ENCODE measurements at regions not wholly inside any gene's neighbourhood (a gene's known extent, or its start where the extent isn't known, plus 50 kb on each side); places are given as distances from the start of the nearest gene placed in this dataset.

- no peak for TF ChIP-seq CTCF (IDR thresholded peaks at IDR 0.05)
- no peaks in the 10 kb centered on the region for H3K27me3 ChIP-seq
- H3K27ac ChIP-seq = no peak overlapping the region
- intact Hi-C loops (cut with DNase I) = no loop called here
- H3K4me1 ChIP-seq = no peaks in the 10 kb centered on the region
- no peak for DNase-seq
- H3K9me3 ChIP-seq = no peaks in the 10 kb centered on the region
- H3K36me3 ChIP-seq = no peaks in the 10 kb centered on the region
- no peak for ATAC-seq
- no peak overlapping the region for H3K4me3 ChIP-seq
Measured at GRCh38 chr13:99724633-99725517, 223.6 kb downstream of the TM9SF2 start.

- Histone ChIP-seq H3K36me3 (no peaks in the 10 kb centered on the region), H3K27ac (no peak overlapping the region)
- TF ChIP-seq CTCF (IDR thresholded peaks at IDR 0.05) = no peak
Measured at GRCh38 chr13:99723878-99724277, 222.6 kb downstream of the TM9SF2 start.

DNA sequence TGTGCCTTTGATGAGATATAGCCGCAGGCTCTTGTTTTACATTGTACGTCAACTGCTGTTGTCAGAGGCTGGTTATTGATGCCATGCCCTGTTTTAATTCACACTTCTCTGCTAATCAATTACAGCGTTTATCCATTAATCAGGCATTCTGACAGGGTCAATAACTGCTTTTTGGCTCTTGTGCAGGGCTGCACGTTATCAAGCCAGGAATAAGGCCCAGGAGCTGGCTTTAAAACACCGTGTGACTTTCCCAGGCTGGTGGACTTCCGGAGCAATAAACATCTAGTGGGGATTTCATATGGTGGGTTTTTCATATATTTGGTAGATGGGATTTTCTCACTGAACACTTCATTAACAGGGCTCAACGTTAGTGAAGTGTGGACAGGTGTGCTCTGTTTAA is 221.7 kb downstream of the TM9SF2 start:
- ATAC-seq = no peak
- Histone ChIP-seq H3K4me3 (no peak overlapping the region), H3K27me3 (no peaks in the 10 kb centered on the region), H3K36me3 (no peaks in the 10 kb centered on the region), H3K4me1 (no peaks in the 10 kb centered on the region), H3K9me3 (no peaks in the 10 kb centered on the region), H3K27ac (no peak overlapping the region)
- intact Hi-C loops (cut with DNase I) = no loop called here
- no peak for DNase-seq
- TF ChIP-seq CTCF (IDR thresholded peaks at IDR 0.05) = no peak

More at GRCh38 chr13:99723878-99724277, 222.6 kb downstream of the TM9SF2 start:
- H3K9me3 ChIP-seq = no peaks in the 10 kb centered on the region
- no peak for DNase-seq
- no peak overlapping the region for H3K4me3 ChIP-seq
- H3K27me3 ChIP-seq = no peaks in the 10 kb centered on the region
- no peaks in the 10 kb centered on the region for H3K4me1 ChIP-seq
- intact Hi-C loops (cut with DNase I) = no loop called here
- no peak for ATAC-seq

- no peak for TF ChIP-seq CTCF (IDR thresholded peaks at IDR 0.05)
- no peak overlapping the region for H3K27ac ChIP-seq
- DNase-seq (no peak), ATAC-seq (no peak)
- no peaks in the 10 kb centered on the region for H3K4me1 ChIP-seq
- no peaks in the 10 kb centered on the region for H3K36me3 ChIP-seq
- intact Hi-C loops (cut with DNase I) = no loop called here
- no peaks in the 10 kb centered on the region for H3K27me3 ChIP-seq
- H3K9me3 ChIP-seq = no peaks in the 10 kb centered on the region
- no peak overlapping the region for H3K4me3 ChIP-seq
Measured at GRCh38 chr13:99722338-99722818, 221.1 kb downstream of the TM9SF2 start.

DNA sequence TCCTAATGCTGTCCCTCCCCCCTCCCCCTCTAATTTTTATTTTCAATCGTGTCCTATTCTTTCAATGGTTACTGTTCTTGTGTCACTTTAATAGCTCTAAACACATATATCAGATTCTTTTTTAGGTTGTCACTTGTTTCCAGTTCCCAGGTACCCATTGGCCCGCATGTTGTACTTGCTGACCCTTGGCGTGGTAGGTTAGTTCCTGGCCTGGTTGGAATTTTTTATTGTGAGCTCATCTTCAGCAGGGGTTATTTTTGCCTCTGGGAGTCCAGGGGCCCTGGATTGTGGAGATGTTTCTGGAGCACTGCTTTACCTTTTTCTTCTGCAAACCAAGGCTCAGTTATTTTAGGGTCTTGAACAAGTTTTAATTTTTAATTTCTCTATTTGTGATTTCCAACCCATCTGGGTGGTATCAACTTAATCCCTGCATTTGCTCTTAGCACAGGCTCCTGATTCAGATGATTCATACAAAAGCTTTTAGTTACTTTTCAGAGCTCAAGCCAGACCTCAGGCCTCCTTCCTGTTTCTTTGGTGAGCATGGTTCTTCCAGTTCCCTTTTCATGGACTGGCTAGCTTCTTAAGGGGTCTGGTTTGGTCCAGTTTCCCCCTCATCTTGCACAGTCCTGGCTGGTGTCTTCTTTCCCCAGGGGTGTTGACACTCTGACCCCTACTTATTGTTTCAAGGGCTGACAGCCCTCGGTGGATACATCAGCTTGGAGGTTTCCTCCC is 220.5 kb downstream of the TM9SF2 start:
- intact Hi-C loops (cut with DNase I) = no loop called here
- no peaks in the 10 kb centered on the region for H3K36me3 ChIP-seq
- H3K4me3 ChIP-seq = no peak overlapping the region
- no peak for DNase-seq
- H3K27me3 ChIP-seq = no peaks in the 10 kb centered on the region
- no peak for TF ChIP-seq CTCF (IDR thresholded peaks at IDR 0.05)
- no peak for ATAC-seq
- no peaks in the 10 kb centered on the region for H3K9me3 ChIP-seq
- no peaks in the 10 kb centered on the region for H3K4me1 ChIP-seq
- H3K27ac ChIP-seq = no peak overlapping the region

Data from left lung (tissue), 4 donors.